OCI-LY7 (cell line): ENCODE measurements at regions not wholly inside any gene's neighbourhood (a gene's known extent, or its start where the extent isn't known, plus 50 kb on each side); places are given as distances from the start of the nearest gene placed in this dataset.

Source experiments
- BruUV-seq: library from RNA; stranded (reverse); fragments of 400-500 nt; replicated peaks from 2 replicates; lab custom pipeline; 2021; lab: Mats Ljungman, UMichigan
- CTCF ChIA-PET: fragments of 300-600 bp; sonication (Branson Sonifier 250); formaldehyde crosslinking; loops from one replicate; lab custom pipeline; 2022; ENCODE audit warnings: antibody characterized with exemption; ENCODE audit not compliant: unreplicated experiment; lab: Charles Lee
- POLR2A ChIA-PET: fragments of 300-600 bp; sonication (Branson Sonifier 250); formaldehyde crosslinking; loops from one replicate; lab custom pipeline; 2022; ENCODE audit warnings: antibody characterized with exemption; lab: Charles Lee
- DNase-seq: peaks from one replicate; pipeline ENCODE4 v3.0.0-alpha.2; 2015; ENCODE audit warnings: low spot score
- H2AFZ ChIP-seq: fragments of 200-600 bp; sonication (generic), shearing (Covaris generic); 2 replicates; pipeline ENCODE4 v1.6.1; 2014; ENCODE audit warnings: mild to moderate bottlenecking, antibody characterized with exemption, low read length, moderate library complexity
- H3K27ac ChIP-seq: fragments of 200-600 bp; sonication (generic); 2 replicates; pipeline ENCODE4 v1.5.1; 2014; ENCODE audit warnings: mixed run types, low read depth, mild to moderate bottlenecking, moderate library complexity, low read length, inconsistent platforms; ENCODE audit not compliant: poor library complexity, severe bottlenecking
- H3K36me3 ChIP-seq: fragments of 200-600 bp; sonication (generic); 2 replicates; pipeline ENCODE4 v1.6.1; 2014; ENCODE audit warnings: mild to moderate bottlenecking, antibody characterized with exemption, low read length, moderate library complexity, mixed read lengths; ENCODE audit not compliant: insufficient read depth
- H3K4me1 ChIP-seq: fragments of 200-600 bp; sonication (generic); 2 replicates; pipeline ENCODE4 v1.5.1; 2014; ENCODE audit warnings: mild to moderate bottlenecking, low read length; ENCODE audit not compliant: insufficient read depth, poor library complexity, severe bottlenecking
- H3K4me2 ChIP-seq: fragments of 200-600 bp; sonication (generic); 2 replicates; pipeline ENCODE4 v1.6.1; 2014; ENCODE audit warnings: mild to moderate bottlenecking, low read length
- H3K4me3 ChIP-seq: fragments of 200-600 bp; sonication (generic); 2 replicates; pipeline ENCODE4 v1.5.1; 2014; ENCODE audit warnings: mild to moderate bottlenecking, low read depth, low read length; ENCODE audit not compliant: poor library complexity, severe bottlenecking
- H3K79me2 ChIP-seq: fragments of 200-600 bp; sonication (generic); 2 replicates; pipeline ENCODE4 v1.6.1; 2016; ENCODE audit warnings: low read depth, mild to moderate bottlenecking, low read length, moderate library complexity, mixed read lengths; ENCODE audit not compliant: insufficient read depth
- H3K9me2 ChIP-seq: fragments of 200-600 bp; sonication (generic); 2 replicates; pipeline ENCODE4 v1.6.1; 2016; ENCODE audit warnings: mild to moderate bottlenecking, low read length, mixed read lengths; ENCODE audit not compliant: insufficient read depth
- H3K9me3 ChIP-seq: fragments of 200-600 bp; sonication (generic); 2 replicates; pipeline ENCODE4 v1.6.1; 2014; ENCODE audit warnings: mild to moderate bottlenecking, mixed run types, low read length, mixed read lengths
- H4K20me1 ChIP-seq: fragments of 200-600 bp; sonication (generic); 2 replicates; pipeline ENCODE4 v1.6.1; 2014; ENCODE audit warnings: mild to moderate bottlenecking, antibody characterized with exemption, low read length, moderate library complexity, mixed read lengths; ENCODE audit not compliant: insufficient read depth
- EZH2phosphoT487 ChIP-seq: fragments of 200-600 bp; sonication (generic); IDR thresholded peaks from 2 replicates; pipeline ENCODE4 v1.6.1; 2018; ENCODE audit warnings: low read depth, borderline replicate concordance, mild to moderate bottlenecking, mixed run types, antibody characterized with exemption, low read length, moderate library complexity, mixed read lengths
- intact Hi-C: fragments of 100-400 bp; cut with micrococcal nuclease; formaldehyde crosslinking; loops from one replicate; pipeline ENCODE4 v1.10.0; 2022; ENCODE audit not compliant: unreplicated experiment
- TF ChIP-seq, protein P1 (sequence below): fragments of 200-600 bp; sonication (generic); conservative IDR thresholded peaks from 2 replicates; pipeline ENCODE4 v1.5.1; 2014; ENCODE audit warnings: mild to moderate bottlenecking, antibody characterized with exemption, low read length, moderate library complexity, mixed read lengths

DNA sequence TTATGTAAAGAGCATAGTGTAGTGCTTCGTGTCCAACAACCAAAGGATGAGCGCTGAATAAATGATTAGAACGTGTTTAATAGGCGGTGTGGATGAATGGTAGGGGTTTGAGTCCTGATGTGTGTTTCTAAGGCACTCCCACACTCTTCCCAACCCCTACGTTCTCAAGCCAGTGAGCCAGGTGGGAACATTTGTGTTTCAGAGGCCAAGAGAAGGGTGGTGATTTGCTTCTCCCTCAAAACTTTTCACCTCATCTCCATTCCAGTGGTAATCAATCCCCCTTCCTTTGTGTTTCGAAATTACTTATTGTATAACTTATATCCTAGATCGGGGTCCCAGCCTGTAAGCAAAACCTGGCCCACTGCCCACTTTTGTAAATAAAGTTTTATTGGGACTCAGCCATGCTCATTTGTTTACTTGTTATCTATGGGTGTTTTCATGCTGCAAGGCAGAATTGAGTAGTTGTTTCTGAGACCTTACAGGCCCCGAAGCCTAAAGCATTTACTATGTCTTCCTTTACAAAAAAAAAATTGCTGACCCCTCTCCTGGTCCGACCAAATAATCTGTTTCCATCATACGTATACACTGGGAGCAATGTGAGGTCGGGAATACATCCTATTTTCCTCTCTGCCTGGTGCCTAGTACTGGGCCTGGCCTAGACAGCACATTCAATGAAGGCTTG, 150.8 kb upstream of the MYCN start:
- Histone ChIP-seq H3K4me2 (no peak overlapping the region), H3K27ac (no peak overlapping the region), H3K4me1 (no peaks in the 10 kb centered on the region), H3K9me3 (no peaks in the 10 kb centered on the region), H3K4me3 (no peak overlapping the region), H3K79me2 (no peaks in the 10 kb centered on the region), H4K20me1 (no peaks in the 10 kb centered on the region), H2AFZ (no peak overlapping the region), H3K9me2 (no peaks in the 10 kb centered on the region), H3K36me3 (no peaks in the 10 kb centered on the region)
- CTCF ChIA-PET = no interaction called here
- DNase-seq = no peak
- BruUV-seq = no TSS peak
- POLR2A ChIA-PET = no interaction called here
- intact Hi-C loops = no loop called here
- TF ChIP-seq, protein P1, sequence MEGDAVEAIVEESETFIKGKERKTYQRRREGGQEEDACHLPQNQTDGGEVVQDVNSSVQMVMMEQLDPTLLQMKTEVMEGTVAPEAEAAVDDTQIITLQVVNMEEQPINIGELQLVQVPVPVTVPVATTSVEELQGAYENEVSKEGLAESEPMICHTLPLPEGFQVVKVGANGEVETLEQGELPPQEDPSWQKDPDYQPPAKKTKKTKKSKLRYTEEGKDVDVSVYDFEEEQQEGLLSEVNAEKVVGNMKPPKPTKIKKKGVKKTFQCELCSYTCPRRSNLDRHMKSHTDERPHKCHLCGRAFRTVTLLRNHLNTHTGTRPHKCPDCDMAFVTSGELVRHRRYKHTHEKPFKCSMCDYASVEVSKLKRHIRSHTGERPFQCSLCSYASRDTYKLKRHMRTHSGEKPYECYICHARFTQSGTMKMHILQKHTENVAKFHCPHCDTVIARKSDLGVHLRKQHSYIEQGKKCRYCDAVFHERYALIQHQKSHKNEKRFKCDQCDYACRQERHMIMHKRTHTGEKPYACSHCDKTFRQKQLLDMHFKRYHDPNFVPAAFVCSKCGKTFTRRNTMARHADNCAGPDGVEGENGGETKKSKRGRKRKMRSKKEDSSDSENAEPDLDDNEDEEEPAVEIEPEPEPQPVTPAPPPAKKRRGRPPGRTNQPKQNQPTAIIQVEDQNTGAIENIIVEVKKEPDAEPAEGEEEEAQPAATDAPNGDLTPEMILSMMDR = no peak
- no peak for TF ChIP-seq EZH2phosphoT487

- TF ChIP-seq, protein P1 = no peak
- no peak for TF ChIP-seq EZH2phosphoT487
- Histone ChIP-seq H3K9me3 (no peaks in the 10 kb centered on the region), H2AFZ (no peak overlapping the region), H4K20me1 (no peaks in the 10 kb centered on the region), H3K4me3 (no peak overlapping the region), H3K4me1 (no peaks in the 10 kb centered on the region), H3K27ac (no peak overlapping the region), H3K79me2 (no peaks in the 10 kb centered on the region), H3K36me3 (no peaks in the 10 kb centered on the region), H3K4me2 (no peak overlapping the region), H3K9me2 (no peaks in the 10 kb centered on the region)
- POLR2A ChIA-PET = no interaction called here
- intact Hi-C loops = no loop called here
- no TSS peak for BruUV-seq
- CTCF ChIA-PET = interaction anchor here (0.7 kb wide), 1 partner anchor 8 kb away, joined by 3 read pairs; no protein-coding TSS in a partner anchor
- no peak for DNase-seq
Measured at GRCh38 chr2:15790326-15790725, 150.0 kb upstream of the MYCN start.

DNA sequence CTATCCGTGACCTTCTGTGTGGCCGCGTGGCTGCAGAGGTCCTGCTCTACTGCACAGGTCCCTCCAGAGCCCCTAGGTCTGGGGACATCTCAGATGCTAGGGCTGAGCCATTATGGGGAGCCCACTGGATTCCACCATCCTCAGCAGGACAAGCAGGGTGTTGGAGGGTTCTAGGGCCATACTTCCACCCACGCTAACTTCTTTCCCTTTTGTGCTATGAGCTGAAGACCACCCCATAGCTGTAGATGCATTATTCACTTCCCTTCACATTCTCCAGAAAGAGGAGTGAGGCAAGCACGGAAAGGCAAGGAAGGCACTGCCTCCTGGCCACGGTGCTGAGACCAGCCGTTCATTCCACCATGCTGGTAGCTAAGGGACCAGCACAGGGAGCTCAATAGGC, 149.5 kb upstream of the MYCN start:
- Histone ChIP-seq H3K4me3 (no peak overlapping the region), H3K36me3 (no peaks in the 10 kb centered on the region), H3K9me3 (no peaks in the 10 kb centered on the region), H2AFZ (no peak overlapping the region), H3K4me1 (no peaks in the 10 kb centered on the region), H3K27ac (no peak overlapping the region), H3K4me2 (no peak overlapping the region), H4K20me1 (no peaks in the 10 kb centered on the region), H3K79me2 (no peaks in the 10 kb centered on the region), H3K9me2 (no peaks in the 10 kb centered on the region)
- CTCF ChIA-PET = interaction anchor here (0.6 kb wide), 1 partner anchor 532 kb away, joined by 3 read pairs; no protein-coding TSS in a partner anchor
- intact Hi-C loops = no loop called here
- POLR2A ChIA-PET = no interaction called here
- DNase-seq = no peak
- BruUV-seq = no TSS peak
- no peak for TF ChIP-seq EZH2phosphoT487
- TF ChIP-seq, protein P1 = no peak
